ENCODE measurements at regions not wholly inside any gene's neighbourhood (a gene's known extent, or its start where the extent isn't known, plus 50 kb on each side); places are given as distances from the start of the nearest gene placed in this dataset.
"Not testable (repeated sequence)": the region's sequence is repeated elsewhere in the genome, so short reads cannot be mapped to it uniquely, and the experiment has no call there.

DNA sequence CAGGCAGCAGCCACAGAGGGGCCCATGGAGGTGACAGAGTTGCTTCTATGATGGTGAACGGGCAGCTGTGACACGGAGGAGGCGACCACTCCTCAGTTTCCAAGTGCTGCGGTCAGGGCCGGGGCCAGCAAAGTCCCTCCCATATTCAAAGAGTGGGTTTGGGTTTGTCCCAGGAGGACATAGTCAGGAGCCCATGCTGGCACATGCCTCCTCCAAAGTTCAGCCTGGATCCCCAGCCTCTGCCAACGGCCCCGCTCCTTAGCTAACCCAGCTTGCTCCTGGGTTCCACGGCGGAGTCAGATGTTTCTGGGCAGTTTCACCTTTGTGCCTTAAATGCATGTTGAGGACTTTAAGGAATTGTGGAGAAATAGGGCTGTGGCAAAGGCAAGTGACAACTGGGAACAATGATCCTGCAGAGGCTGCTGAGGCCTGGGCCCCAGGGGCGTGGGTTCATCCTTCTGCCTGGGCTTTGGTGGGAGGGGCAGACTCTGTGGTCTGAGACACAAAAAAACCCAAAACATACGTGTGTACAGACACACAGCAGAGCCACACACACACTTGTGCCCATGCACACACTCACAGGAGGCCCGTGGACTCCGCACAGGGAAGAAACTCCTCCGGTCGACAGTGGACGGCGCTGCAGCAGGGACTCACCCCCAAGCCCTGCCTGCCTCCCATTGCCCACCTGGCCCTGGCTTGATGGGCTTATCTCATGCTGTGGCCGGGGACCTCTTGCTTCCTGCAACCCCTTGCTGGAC is 399.4 kb downstream of the TMEM121 start:
- no peak for DNase-seq (ENCODE audit: low read depth)
- TF ChIP-seq, protein P1, sequence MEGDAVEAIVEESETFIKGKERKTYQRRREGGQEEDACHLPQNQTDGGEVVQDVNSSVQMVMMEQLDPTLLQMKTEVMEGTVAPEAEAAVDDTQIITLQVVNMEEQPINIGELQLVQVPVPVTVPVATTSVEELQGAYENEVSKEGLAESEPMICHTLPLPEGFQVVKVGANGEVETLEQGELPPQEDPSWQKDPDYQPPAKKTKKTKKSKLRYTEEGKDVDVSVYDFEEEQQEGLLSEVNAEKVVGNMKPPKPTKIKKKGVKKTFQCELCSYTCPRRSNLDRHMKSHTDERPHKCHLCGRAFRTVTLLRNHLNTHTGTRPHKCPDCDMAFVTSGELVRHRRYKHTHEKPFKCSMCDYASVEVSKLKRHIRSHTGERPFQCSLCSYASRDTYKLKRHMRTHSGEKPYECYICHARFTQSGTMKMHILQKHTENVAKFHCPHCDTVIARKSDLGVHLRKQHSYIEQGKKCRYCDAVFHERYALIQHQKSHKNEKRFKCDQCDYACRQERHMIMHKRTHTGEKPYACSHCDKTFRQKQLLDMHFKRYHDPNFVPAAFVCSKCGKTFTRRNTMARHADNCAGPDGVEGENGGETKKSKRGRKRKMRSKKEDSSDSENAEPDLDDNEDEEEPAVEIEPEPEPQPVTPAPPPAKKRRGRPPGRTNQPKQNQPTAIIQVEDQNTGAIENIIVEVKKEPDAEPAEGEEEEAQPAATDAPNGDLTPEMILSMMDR (IDR thresholded peaks at IDR 0.05; ENCODE audit: insufficient read depth, low read depth, low read length) = no peak
- no peak overlapping the region for H3K4me3 ChIP-seq (ENCODE audit: low read depth, low read length)

DNA sequence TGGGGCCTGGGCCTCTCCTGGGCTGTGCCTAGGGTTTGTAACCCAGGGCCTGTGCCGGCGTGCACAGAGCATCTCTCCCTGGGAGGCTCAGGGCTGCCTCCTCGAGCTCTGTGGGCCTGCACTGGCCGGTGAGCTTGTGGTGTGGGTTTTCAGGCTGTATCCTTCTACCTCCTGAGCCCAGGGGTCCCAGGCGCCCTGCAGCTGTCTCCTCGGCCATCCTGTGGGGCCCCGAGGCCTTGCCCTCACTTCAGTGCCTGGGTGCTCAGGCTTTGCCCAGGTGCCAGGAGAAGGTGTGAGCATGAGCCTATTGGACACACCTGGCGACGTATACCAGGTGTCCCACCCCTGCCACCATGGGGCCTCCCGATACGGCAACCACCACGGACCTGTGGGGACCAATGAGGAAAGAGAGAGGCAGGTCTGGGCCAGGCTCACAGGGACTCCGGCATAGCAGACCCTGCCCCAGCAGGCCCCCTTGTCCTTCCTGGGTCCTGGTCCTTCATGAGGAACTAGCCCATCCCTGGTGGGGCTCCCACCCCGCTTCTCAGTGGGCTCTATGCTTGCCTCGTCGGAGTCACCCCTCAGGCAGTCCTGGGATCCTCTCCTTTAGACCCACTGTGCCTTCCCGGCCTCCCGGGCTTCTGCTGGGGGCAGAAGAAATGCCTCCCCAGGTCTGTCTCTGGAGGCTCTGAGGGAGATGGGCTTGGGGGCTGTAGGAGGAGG is 400.2 kb downstream of the TMEM121 start:
- DNase-seq (ENCODE audit: low read depth) = no peak
- no peak overlapping the region for H3K4me3 ChIP-seq (ENCODE audit: low read depth, low read length)
- TF ChIP-seq, protein P1 (IDR thresholded peaks at IDR 0.05; ENCODE audit: insufficient read depth, low read depth, low read length) = no peak

DNA sequence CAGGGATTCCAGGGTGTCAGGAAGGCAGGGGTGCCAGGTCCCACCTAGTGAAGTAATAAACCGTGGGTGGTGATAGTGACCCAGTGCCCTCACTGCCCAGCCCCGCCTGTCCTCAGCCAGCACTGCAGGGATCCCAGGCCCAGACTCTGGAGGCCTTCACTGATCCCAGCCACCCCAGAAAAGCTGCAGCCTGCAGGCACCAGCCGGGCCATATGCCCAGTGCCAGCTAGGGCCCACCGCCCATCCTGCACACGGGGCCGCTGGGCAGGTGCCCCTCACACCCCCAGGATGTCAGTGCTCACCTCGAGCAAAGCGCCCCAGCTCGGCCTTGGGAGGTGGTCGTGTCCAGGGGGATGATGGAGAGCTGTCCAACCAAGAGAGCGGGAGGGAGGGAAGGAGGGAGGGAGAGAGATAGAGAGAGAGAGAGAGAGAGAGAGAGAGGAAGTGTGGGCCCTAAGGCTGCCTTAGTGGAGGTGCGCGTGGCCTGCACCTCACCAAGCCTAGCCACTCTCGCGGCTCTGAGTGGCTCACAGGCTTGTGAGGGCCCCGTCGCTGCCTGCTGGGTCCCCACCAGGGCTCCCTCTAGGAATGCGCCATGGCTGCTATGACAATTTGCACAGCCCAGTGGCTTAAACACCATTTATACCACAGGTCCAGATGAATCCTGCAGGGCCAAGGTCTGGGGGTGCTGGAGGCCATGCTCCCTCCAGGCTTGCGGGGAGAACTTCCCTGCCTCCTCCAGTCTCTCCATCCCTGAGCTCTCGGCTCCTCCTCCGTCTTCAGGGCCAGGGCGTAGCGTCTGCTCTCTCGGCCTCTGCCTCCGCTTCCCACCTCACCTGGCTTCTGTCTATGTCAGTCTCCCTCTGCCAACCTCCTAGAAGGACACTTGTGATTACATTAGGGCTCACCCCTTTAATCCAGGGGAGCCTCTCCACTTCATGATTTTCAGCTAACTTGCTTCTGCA is 401.0 kb downstream of the TMEM121 start:
- no peak for DNase-seq (ENCODE audit: low read depth)
- H3K4me3 ChIP-seq (ENCODE audit: low read depth, low read length) = no peak overlapping the region
- TF ChIP-seq, protein P1 (IDR thresholded peaks at IDR 0.05; ENCODE audit: insufficient read depth, low read depth, low read length) = no peak

DNA sequence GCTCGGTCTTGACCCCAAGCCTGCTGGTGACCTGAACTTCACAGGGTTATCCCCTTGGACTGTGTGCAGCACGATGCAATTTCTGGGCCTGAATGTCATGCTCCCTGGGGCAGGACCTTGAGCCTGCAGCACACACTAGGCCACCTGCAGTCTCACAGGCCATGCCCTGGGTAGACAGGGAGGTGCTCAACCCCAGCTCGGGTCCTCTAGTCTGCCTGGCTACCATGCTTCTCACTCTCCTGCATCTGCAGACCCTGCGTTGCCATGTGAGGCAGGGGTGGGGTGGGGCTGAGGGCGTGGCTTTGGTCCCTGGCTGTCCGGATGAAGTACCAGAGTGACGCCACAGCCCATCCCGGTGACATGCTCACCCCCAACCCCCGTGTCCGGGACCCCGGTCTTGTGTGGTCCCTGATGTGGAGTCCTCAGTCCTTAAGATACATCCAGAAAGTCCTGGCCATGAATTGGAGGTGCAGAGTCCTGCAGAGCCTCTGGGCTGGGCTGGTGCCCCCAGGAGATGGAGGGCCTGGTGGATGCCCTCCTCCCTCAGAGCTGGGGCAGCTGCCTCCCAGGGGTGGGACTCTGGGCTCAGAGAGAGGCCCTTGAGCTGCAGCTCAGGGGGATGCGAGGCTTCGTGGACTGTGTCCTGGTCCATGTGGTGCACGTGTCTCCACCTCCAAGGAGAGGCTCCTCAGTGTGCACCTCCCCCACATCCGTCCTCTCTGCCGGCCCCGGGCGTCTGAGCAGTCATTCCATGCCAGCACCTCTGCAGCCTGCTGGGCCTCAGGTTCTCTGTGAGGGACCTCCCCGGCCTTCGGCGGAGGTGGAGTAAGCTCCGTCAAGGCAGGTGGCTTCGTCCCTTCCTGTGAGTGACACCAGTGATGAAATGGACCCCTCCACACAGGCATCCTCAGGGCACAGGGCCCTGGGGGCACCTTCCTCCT is 402.1 kb downstream of the TMEM121 start:
- not testable (repeated sequence) for DNase-seq (ENCODE audit: low read depth); H3K4me3 ChIP-seq (ENCODE audit: low read depth, low read length)

DNA sequence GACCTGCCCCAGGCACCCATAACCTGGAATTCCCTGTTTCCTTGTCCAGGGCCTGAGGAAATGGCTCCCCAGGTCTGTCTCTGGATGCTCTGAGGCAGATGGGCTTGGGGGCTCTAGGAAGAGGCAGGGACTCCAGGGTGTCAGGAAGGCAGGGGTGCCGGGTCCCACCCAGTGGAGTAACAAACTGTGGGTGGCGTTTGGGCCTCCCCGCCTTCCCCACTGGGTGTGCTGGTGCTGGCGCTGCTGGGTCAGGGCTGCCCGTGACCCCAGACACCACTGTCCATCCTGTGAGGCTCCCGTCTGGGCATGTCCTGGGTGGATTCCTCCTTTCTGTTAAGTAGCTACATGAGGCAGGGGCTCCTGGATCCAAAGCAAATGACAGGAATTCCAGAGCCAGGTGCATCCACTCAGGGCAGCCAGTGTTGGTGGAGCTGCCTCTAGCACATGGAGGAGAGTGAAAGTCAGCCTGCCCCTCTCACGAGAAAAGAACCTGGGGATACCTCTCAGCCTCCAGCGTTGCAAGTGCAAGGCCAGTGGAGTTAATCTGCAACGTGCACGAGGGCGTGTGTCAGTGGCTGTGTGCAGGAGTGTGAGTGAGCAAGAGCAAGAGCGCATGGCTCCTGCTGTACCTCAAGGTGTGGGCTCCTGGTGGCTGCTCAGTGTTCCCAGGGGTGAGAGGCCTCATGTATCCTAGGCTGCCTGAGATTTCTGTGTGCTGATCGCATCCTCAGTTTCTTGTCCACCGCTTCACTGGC is 403.1 kb downstream of the TMEM121 start:
- TF ChIP-seq, protein P1 (IDR thresholded peaks at IDR 0.05; ENCODE audit: insufficient read depth, low read depth, low read length) = no peak
- no peak for DNase-seq (ENCODE audit: low read depth)
- H3K4me3 ChIP-seq (ENCODE audit: low read depth, low read length) = no peak overlapping the region

DNA sequence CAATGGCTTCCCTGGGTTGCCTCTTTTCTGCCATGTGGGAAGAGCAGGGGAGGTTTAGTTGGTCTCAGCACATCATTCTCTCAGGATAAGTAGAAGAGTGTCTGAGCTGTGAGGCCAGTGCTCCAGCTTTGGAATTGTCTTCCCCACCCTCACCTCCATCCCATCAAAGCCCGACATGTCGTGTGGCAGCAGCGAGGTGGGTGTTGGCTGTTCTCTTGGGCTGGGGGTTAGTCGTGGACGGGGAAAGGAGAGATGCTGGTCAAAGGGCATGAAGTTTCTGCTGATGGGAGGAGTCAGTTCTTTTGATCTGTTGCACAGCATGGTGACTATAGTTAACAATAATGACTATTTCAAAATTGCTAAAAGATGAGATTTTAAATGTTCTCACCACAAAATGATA is 404.2 kb downstream of the TMEM121 start:
- no peak for DNase-seq (ENCODE audit: low read depth)
- H3K4me3 ChIP-seq (ENCODE audit: low read depth, low read length) = no peak overlapping the region
- TF ChIP-seq, protein P1 (IDR thresholded peaks at IDR 0.05; ENCODE audit: insufficient read depth, low read depth, low read length) = no peak

All from fibroblast of villous mesenchyme (primary cell).